AG09309 (cell line): ENCODE measurements at regions not wholly inside any gene's neighbourhood (a gene's known extent, or its start where the extent isn't known, plus 50 kb on each side); places are given as distances from the start of the nearest gene placed in this dataset.
A peak's percentile ranks its signal among the peaks of the same experiment; 100 is the strongest.

Source experiments
- DNase-seq: peaks from one replicate; pipeline ENCODE4 v3.0.0-alpha.2; 2010; ENCODE audit warnings: low read depth
- H3K4me3 ChIP-seq: 2 replicates; pipeline ENCODE4 v1.5.1; 2011; ENCODE audit warnings: mild to moderate bottlenecking, low read depth, low read length, moderate library complexity; ENCODE audit not compliant: control insufficient read depth
- TF ChIP-seq, protein P1 (sequence below): IDR thresholded peaks from 2 replicates; pipeline ENCODE4 v1.5.1; 2011; ENCODE audit warnings: mild to moderate bottlenecking, low read depth, low read length, inconsistent platforms; ENCODE audit not compliant: insufficient read depth, control insufficient read depth; ENCODE audit errors: missing control alignments

DNA sequence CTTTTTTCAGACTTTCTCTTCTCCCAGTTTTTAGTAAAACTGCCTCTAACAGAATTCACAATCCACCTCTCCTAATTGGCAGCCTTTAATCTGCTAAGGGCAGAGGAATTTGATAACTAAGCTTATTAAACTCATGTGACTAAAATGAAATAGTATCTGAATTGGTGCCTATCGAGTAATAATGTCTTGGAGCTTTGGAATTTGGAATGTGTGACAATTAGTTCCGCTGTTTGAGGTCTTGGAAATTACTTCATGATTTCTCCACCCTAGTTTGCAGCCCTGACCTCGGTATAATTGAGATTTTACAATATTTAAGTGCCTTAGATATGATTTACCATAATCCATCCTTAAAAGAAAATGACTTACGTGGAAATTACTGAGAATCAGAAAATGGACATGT is 190.4 kb upstream of the NEBL start:
- TF ChIP-seq, protein P1, sequence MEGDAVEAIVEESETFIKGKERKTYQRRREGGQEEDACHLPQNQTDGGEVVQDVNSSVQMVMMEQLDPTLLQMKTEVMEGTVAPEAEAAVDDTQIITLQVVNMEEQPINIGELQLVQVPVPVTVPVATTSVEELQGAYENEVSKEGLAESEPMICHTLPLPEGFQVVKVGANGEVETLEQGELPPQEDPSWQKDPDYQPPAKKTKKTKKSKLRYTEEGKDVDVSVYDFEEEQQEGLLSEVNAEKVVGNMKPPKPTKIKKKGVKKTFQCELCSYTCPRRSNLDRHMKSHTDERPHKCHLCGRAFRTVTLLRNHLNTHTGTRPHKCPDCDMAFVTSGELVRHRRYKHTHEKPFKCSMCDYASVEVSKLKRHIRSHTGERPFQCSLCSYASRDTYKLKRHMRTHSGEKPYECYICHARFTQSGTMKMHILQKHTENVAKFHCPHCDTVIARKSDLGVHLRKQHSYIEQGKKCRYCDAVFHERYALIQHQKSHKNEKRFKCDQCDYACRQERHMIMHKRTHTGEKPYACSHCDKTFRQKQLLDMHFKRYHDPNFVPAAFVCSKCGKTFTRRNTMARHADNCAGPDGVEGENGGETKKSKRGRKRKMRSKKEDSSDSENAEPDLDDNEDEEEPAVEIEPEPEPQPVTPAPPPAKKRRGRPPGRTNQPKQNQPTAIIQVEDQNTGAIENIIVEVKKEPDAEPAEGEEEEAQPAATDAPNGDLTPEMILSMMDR = no peak

GRCh38 chr10:21084700-21085099 is 187.6 kb upstream of the NEBL start:
- no peak overlapping the region for H3K4me3 ChIP-seq
- TF ChIP-seq, protein P1 = no peak
- no peak for DNase-seq

More for the DNA sequence above, 190.4 kb upstream of the NEBL start:
- no peak for DNase-seq
- no peak overlapping the region for H3K4me3 ChIP-seq

DNA sequence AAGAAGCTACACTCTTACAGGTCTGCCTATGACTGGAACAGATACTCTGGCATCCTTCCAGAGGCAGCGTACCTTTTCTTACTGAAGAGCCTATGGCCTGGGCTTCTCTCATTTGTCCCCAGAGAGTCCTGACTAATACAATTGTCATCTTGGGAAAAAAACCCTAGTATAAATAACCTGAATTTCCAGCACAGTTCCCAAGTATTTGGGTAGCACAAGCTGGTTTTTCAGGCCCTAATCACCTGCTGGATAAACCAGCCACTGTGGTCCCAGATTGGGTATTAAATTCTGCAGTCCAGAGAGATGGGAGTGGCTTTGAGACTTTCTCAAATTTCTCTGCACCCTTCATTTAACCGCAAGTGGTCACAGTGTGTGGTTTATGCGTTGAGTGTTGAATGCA is 186.8 kb upstream of the NEBL start:
- DNase-seq = no peak
- TF ChIP-seq, protein P1 = no peak
- no peak overlapping the region for H3K4me3 ChIP-seq

DNA sequence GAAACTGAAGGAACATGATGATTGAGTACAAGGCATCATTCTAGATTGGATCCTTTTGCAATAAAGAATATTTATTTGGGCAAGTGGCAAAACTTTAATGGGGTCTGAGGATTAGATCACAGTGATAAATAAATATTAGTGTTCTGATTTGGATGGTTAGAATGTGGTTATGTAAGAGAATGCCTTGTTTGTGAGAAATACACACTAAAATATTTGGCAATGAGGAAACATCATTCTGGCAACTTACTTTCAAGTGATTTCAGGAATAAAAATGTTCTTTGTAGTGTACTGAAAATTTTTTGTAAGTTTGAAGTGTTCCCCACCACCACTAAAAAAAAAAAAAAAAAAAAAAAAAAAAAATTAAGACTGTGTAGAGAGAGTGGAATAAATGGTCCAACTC is 185.1 kb upstream of the NEBL start:
- TF ChIP-seq, protein P1 = no peak
- H3K4me3 ChIP-seq = no peak overlapping the region

DNA sequence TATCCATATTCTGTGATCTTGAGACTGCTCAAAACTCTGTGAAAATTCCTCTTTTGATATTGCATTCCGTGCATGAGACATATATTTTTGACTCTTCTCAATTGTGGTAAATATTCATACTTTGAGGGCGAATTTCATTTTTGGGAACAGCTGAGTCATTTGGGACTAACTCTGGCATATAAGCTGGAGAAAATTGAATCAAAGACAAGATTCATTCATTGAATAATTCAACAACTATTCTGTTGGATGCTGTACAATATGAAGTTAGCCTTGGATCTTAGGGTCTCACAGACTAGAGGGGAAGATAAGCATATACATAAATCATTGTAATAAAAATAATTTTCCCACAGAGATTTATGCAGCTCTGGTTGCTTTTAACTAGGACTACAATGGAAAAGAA is 183.2 kb upstream of the NEBL start:
- DNase-seq = no peak
- H3K4me3 ChIP-seq = no peak overlapping the region
- TF ChIP-seq, protein P1 = no peak

More for the DNA sequence above, 185.1 kb upstream of the NEBL start:
- DNase-seq = no peak

- no peak for DNase-seq
- no peak overlapping the region for H3K4me3 ChIP-seq
- TF ChIP-seq, protein P1 = no peak
Observed at GRCh38 chr10:21079330-21079658, 182.2 kb upstream of the NEBL start.

GRCh38 chr10:21078410-21079329 is 181.6 kb upstream of the NEBL start:
- peak; percentile 16 for DNase-seq
- TF ChIP-seq, protein P1 = peak; percentile 81

More at GRCh38 chr10:21078410-21079329, 181.6 kb upstream of the NEBL start:
- no peak overlapping the region for H3K4me3 ChIP-seq
